H9 (cell line): ENCODE measurements at regions not wholly inside any gene's neighbourhood (a gene's known extent, or its start where the extent isn't known, plus 50 kb on each side); places are given as distances from the start of the nearest gene placed in this dataset.

Experiments used
- DNase-seq: peaks from one replicate; pipeline ENCODE4 v3.0.0-alpha.2; 2017
- H2AFZ ChIP-seq: one replicate; pipeline ENCODE4 v1.6.1; 2013; ENCODE audit warnings: mild to moderate bottlenecking, low read length, control low read depth, moderate library complexity
- H2AK5ac ChIP-seq: 2 replicates; pipeline ENCODE4 v1.6.1; 2013; ENCODE audit warnings: low read length, control low read depth, mixed read lengths; ENCODE audit not compliant: insufficient read length
- H2BK120ac ChIP-seq: one replicate; pipeline ENCODE4 v1.6.1; 2013; ENCODE audit warnings: low read depth, mild to moderate bottlenecking, low read length, control low read depth, inconsistent platforms; ENCODE audit not compliant: poor library complexity, severe bottlenecking
- H2BK12ac ChIP-seq: 2 replicates; pipeline ENCODE4 v1.6.1; 2013; ENCODE audit warnings: low read length, control low read depth, mixed read lengths, low read depth; ENCODE audit not compliant: insufficient read length
- H2BK15ac ChIP-seq: 2 replicates; pipeline ENCODE4 v1.6.1; 2013; ENCODE audit warnings: low read depth, low read length, control low read depth
- H2BK20ac ChIP-seq: one replicate; pipeline ENCODE4 v1.6.1; 2013; ENCODE audit warnings: low read depth, mild to moderate bottlenecking, low read length, control low read depth, inconsistent platforms; ENCODE audit not compliant: poor library complexity, severe bottlenecking
- H2BK5ac ChIP-seq: 2 replicates; pipeline ENCODE4 v1.6.1; 2013; ENCODE audit warnings: low read length, control low read depth, mixed read lengths; ENCODE audit not compliant: insufficient read length
- H3K14ac ChIP-seq: 2 replicates; pipeline ENCODE4 v1.6.1; 2013; ENCODE audit warnings: low read length, control low read depth; ENCODE audit not compliant: insufficient read depth
- H3K18ac ChIP-seq: 2 replicates; pipeline ENCODE4 v1.6.1; 2013; ENCODE audit warnings: low read depth, mild to moderate bottlenecking, mixed read lengths, low read length, control low read depth; ENCODE audit not compliant: insufficient read length
- H3K23ac ChIP-seq: 2 replicates; pipeline ENCODE4 v1.6.1; 2013; ENCODE audit warnings: low read length, control low read depth, mixed read lengths, low read depth; ENCODE audit not compliant: insufficient read length
- H3K23me2 ChIP-seq: 2 replicates; pipeline ENCODE4 v1.6.1; 2013; ENCODE audit warnings: low read depth, mild to moderate bottlenecking, mixed read lengths, low read length, control low read depth; ENCODE audit not compliant: insufficient read length, poor library complexity, severe bottlenecking
- H3K27ac ChIP-seq: 2 replicates; pipeline ENCODE4 v1.5.1; 2013; ENCODE audit warnings: low read length, control low read depth, mixed read lengths, low read depth; ENCODE audit not compliant: insufficient read length
- H3K27me3 ChIP-seq: 2 replicates; pipeline ENCODE4 v1.6.1; 2013; ENCODE audit warnings: low read length, control low read depth, inconsistent platforms; ENCODE audit not compliant: insufficient read depth
- H3K4ac ChIP-seq: 2 replicates; pipeline ENCODE4 v1.6.1; 2013; ENCODE audit warnings: low read depth, mild to moderate bottlenecking, control low read depth, inconsistent platforms, low read length, moderate library complexity
- H3K4me1 ChIP-seq: 2 replicates; pipeline ENCODE4 v1.6.1; 2013; ENCODE audit warnings: low read length, control low read depth, inconsistent platforms; ENCODE audit not compliant: insufficient read depth
- H3K4me2 ChIP-seq: 2 replicates; pipeline ENCODE4 v1.6.1; 2013; ENCODE audit warnings: low read length, control low read depth, mixed read lengths; ENCODE audit not compliant: insufficient read length, insufficient read depth
- H3K56ac ChIP-seq: 2 replicates; pipeline ENCODE4 v1.6.1; 2013; ENCODE audit warnings: low read depth, mild to moderate bottlenecking, mixed read lengths, low read length, control low read depth; ENCODE audit not compliant: insufficient read length
- H3K79me1 ChIP-seq: 2 replicates; pipeline ENCODE4 v1.6.1; 2013; ENCODE audit warnings: low read depth, mild to moderate bottlenecking, moderate library complexity, low read length, control low read depth, inconsistent platforms; ENCODE audit not compliant: insufficient read depth, poor library complexity, severe bottlenecking
- H3K79me2 ChIP-seq: 2 replicates; pipeline ENCODE4 v1.6.1; 2013; ENCODE audit warnings: low read length, control low read depth, inconsistent platforms; ENCODE audit not compliant: insufficient read depth
- H3K9ac ChIP-seq: 2 replicates; pipeline ENCODE4 v1.6.1; 2013; ENCODE audit warnings: low read length, control low read depth, mixed read lengths; ENCODE audit not compliant: insufficient read length; ENCODE audit errors: extremely low read depth
- H3K9me3 ChIP-seq: one replicate; pipeline ENCODE4 v1.6.1; 2013; ENCODE audit warnings: low read depth, low read length, inconsistent platforms; ENCODE audit not compliant: control insufficient read depth
- H3T11ph ChIP-seq: one replicate; pipeline ENCODE4 v1.6.1; 2013; ENCODE audit warnings: mild to moderate bottlenecking, low read length, control low read depth, inconsistent platforms
- H4K20me1 ChIP-seq: one replicate; pipeline ENCODE4 v1.6.1; 2013; ENCODE audit not compliant: control insufficient read depth, insufficient read length, insufficient read depth
- H4K5ac ChIP-seq: 2 replicates; pipeline ENCODE4 v1.6.1; 2013; ENCODE audit warnings: low read depth, mild to moderate bottlenecking, mixed read lengths, low read length, control low read depth; ENCODE audit not compliant: insufficient read length
- H4K8ac ChIP-seq: replicated peaks from 2 replicates; pipeline ENCODE4 v1.6.1; 2013; ENCODE audit warnings: low read length, control low read depth, mixed read lengths, low read depth; ENCODE audit not compliant: insufficient read length
- H4K91ac ChIP-seq: 2 replicates; pipeline ENCODE4 v1.6.1; 2013; ENCODE audit warnings: low read depth, mild to moderate bottlenecking, moderate library complexity, mixed read lengths, low read length, control low read depth; ENCODE audit not compliant: insufficient read length
- H3K27ac Mint-ChIP-seq, 3 experiments: 2 replicates in 2 of 3; 3 replicates in 1 of 3; pipeline ENCODE4 v1.8.0; 2020 to 2021; ENCODE audit warnings: mixed read lengths in 3 of 3, mild to moderate bottlenecking in 1 of 3, moderate library complexity in 1 of 3
- H3K27me3 Mint-ChIP-seq: 2 replicates; pipeline ENCODE4 v1.8.0; 2021; ENCODE audit warnings: low read depth, mild to moderate bottlenecking, moderate library complexity, mixed read lengths
- H3K36me3 Mint-ChIP-seq, 3 experiments: 2 replicates in 2 of 3; 3 replicates in 1 of 3; pipeline ENCODE4 v1.8.0; 2020 to 2021; ENCODE audit warnings: low read depth in 3 of 3, mixed read lengths in 3 of 3; ENCODE audit not compliant: insufficient read depth in 1 of 3
- H3K4me1 Mint-ChIP-seq, 2 experiments: 2 replicates each; pipeline ENCODE4 v1.8.0; 2020; ENCODE audit warnings: mixed read lengths in 2 of 2
- H3K4me3 Mint-ChIP-seq, 2 experiments: 2 replicates in 1 of 2; 3 replicates in 1 of 2; pipeline ENCODE4 v1.8.0; 2020 to 2021; ENCODE audit warnings: mild to moderate bottlenecking in 2 of 2, mixed read lengths in 2 of 2, moderate library complexity in 1 of 2
- H3K9me3 Mint-ChIP-seq, 2 experiments: 2 replicates in 1 of 2; 3 replicates in 1 of 2; pipeline ENCODE4 v1.8.0; 2020; ENCODE audit warnings: mild to moderate bottlenecking in 2 of 2, mixed read lengths in 2 of 2, moderate library complexity in 1 of 2
- CTCF ChIP-seq: fragments of 200-600 bp; sonication (generic); conservative IDR thresholded peaks from 3 replicates; pipeline ENCODE4 v1.8.0; 2021; ENCODE audit warnings: antibody characterized with exemption, mild to moderate bottlenecking
- WGBS: extraction: QIAGEN DNeasy Blood & Tissue Kit; methylation state at CpG from one replicate; pipeline ENCODE4 v1.1.7; 2013; ENCODE audit warnings: missing lambda C conversion rate, low lambda C conversion rate, mixed read lengths; ENCODE audit not compliant: insufficient read length; ENCODE audit errors: extremely low coverage; 5-methylcytosine and 5-hydroxymethylcytosine counted together

DNA sequence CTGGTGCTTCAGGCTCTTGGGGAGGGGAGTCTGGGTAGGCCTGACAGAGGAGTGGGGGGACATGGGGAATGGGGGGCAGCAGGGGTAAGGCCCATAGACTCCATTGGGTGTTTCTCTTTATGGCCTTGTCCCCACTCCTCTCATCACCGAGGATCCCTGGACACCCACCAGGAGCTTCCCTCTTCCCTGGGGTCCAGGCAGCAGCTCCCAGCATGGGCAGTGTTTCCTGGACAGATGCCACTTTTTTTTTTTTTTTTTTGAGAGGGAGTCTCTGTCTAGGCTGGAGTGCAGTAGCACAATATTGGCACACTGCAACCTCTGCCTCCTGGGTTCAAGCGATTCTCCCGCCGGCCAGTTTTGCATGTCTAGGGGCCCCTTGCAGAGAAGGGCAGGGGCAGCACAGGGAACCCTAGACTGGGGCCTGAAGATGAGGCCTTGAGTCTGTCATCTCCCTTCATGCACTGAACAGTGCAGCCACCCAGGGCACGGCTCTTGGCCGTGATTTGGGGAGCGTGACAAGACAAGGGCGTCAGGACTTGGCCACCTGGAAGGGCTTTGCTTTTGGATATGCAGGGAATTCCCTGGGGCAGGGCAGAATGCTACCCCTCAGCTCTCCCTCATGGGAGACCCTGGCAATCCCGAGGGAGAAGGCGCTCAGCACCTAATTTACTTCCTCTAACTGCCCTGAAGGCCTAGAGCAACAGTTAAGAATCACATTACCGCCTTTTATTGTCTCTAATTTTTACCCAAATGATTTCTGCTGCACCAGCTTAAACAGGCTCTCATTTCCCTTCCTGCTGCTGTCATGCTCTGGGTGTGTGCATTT lies 213.9 kb upstream of the ZNF536 start:
- Mint-ChIP-seq H3K4me3 (no peak overlapping the region), H3K4me1 (peaks cover 1 to 6% of the 10 kb centered on the region in 2 experiments; a peak in 1 of 4 replicates), H3K27me3 (peaks cover 5% of the 10 kb centered on the region), H3K36me3 (no peaks in the 10 kb centered on the region), H3K27ac (no peak overlapping the region), H3K9me3 (peaks cover 2 to 3% of the 10 kb centered on the region in 2 experiments; a peak in 2 of 5 replicates)
- TF ChIP-seq CTCF: no peak
- Histone ChIP-seq H3K4ac (no peak overlapping the region), H3K9ac (no peak overlapping the region), H2BK120ac (no peak overlapping the region), H3K56ac (no peak overlapping the region), H2AFZ (no peak overlapping the region), H3K79me1 (no peaks in the 10 kb centered on the region), H4K20me1 (no peaks in the 10 kb centered on the region), H3K14ac (peak overlapping the region; percentile 22; the same call in 1 of the 2 replicates), H2BK12ac (no peak overlapping the region), H2BK20ac (no peak overlapping the region), H4K8ac (no peak overlapping the region), H3K4me1 (no peaks in the 10 kb centered on the region), H3K27me3 (no peaks in the 10 kb centered on the region), H2BK15ac (no peak overlapping the region), H3K18ac (no peak overlapping the region), H4K91ac (no peak overlapping the region), H4K5ac (no peak overlapping the region), H2BK5ac (no peak overlapping the region), H3T11ph (no peak overlapping the region), H3K23me2 (no peaks in the 10 kb centered on the region), H2AK5ac (no peak overlapping the region), H3K27ac (no peak overlapping the region), H3K9me3 (no peaks in the 10 kb centered on the region), H3K79me2 (no peaks in the 10 kb centered on the region), H3K23ac (no peak overlapping the region), H3K4me2 (no peak overlapping the region)
- no CpG with 5 or more reads among the region's 11 CpGs for WGBS
- DNase-seq: peak; percentile 10
